OCI-LY1 (cell line): ENCODE measurements at regions not wholly inside any gene's neighbourhood (a gene's known extent, or its start where the extent isn't known, plus 50 kb on each side); places are given as distances from the start of the nearest gene placed in this dataset.

Experiments used
- H2AFZ ChIP-seq: fragments of 200-600 bp; sonication (generic), shearing (Covaris generic); 2 replicates; pipeline ENCODE4 v1.6.0; 2014; ENCODE audit warnings: antibody characterized with exemption, mild to moderate bottlenecking, low read length
- H3F3A ChIP-seq: fragments of 200-600 bp; sonication (generic), shearing (Covaris generic); 2 replicates; pipeline ENCODE4 v1.6.0; 2014; ENCODE audit warnings: mild to moderate bottlenecking, antibody characterized with exemption, low read length, moderate library complexity; ENCODE audit not compliant: insufficient read depth
- H3K27ac ChIP-seq: fragments of 200-600 bp; sonication (generic); 2 replicates; pipeline ENCODE4 v1.5.1; 2014; ENCODE audit warnings: low read length, mixed run types, mild to moderate bottlenecking, low read depth; ENCODE audit not compliant: poor library complexity, severe bottlenecking
- H3K27me3 ChIP-seq: fragments of 200-600 bp; sonication (generic); 2 replicates; pipeline ENCODE4 v1.6.0; 2014; ENCODE audit warnings: antibody characterized with exemption, mild to moderate bottlenecking, low read length, moderate library complexity; ENCODE audit not compliant: insufficient read depth
- H3K36me3 ChIP-seq: fragments of 200-600 bp; sonication (generic); 2 replicates; pipeline ENCODE4 v1.6.1; 2014; ENCODE audit warnings: mild to moderate bottlenecking, antibody characterized with exemption, low read length, moderate library complexity, mixed read lengths; ENCODE audit not compliant: insufficient read depth
- H3K4me1 ChIP-seq: fragments of 200-600 bp; sonication (generic); 2 replicates; pipeline ENCODE4 v1.5.1; 2014; ENCODE audit warnings: mild to moderate bottlenecking, low read length, moderate library complexity; ENCODE audit not compliant: insufficient read depth, severe bottlenecking
- H3K4me2 ChIP-seq: fragments of 200-600 bp; sonication (generic), shearing (Covaris generic); 2 replicates; pipeline ENCODE4 v1.6.1; 2014; ENCODE audit warnings: low read length
- H3K4me3 ChIP-seq: fragments of 200-600 bp; sonication (generic); 2 replicates; pipeline ENCODE4 v1.5.1; 2014; ENCODE audit warnings: low read length, low read depth, mild to moderate bottlenecking, mixed read lengths; ENCODE audit not compliant: poor library complexity, severe bottlenecking
- H3K79me2 ChIP-seq: fragments of 200-600 bp; shearing (Covaris generic); 2 replicates; pipeline ENCODE4 v1.6.1; 2016; ENCODE audit warnings: mixed run types, low read length, mixed read lengths; ENCODE audit not compliant: insufficient read depth
- H3K9ac ChIP-seq: fragments of 200-600 bp; sonication (generic), shearing (Covaris generic); 2 replicates; pipeline ENCODE4 v1.6.1; 2014; ENCODE audit warnings: mild to moderate bottlenecking, low read length, mixed read lengths
- H3K9me2 ChIP-seq: fragments of 200-600 bp; sonication (generic), shearing (Covaris generic); 2 replicates; pipeline ENCODE4 v1.6.1; 2014; ENCODE audit warnings: low read depth, mild to moderate bottlenecking, low read length, mixed read lengths
- H3K9me3 ChIP-seq: fragments of 200-600 bp; shearing (Covaris generic); 2 replicates; pipeline ENCODE4 v1.6.1; 2014; ENCODE audit warnings: low read length, mixed read lengths
- H4K20me1 ChIP-seq: fragments of 200-600 bp; sonication (generic), shearing (Covaris generic); 2 replicates; pipeline ENCODE4 v1.6.0; 2016; ENCODE audit warnings: mild to moderate bottlenecking, low read length; ENCODE audit not compliant: insufficient read depth
- EZH2 ChIP-seq: fragments of 200-600 bp; sonication (generic), shearing (Covaris generic); IDR thresholded peaks from 2 replicates; pipeline ENCODE4 v1.8.0; 2017; ENCODE audit warnings: borderline replicate concordance, mixed run types, mild to moderate bottlenecking, antibody characterized with exemption, low read length, moderate library complexity, mixed read lengths
- TF ChIP-seq, protein P1 (sequence below): fragments of 200-600 bp; sonication (generic), shearing (Covaris generic); IDR thresholded peaks from 2 replicates; pipeline ENCODE4 v1.5.1; 2017; ENCODE audit warnings: mild to moderate bottlenecking, antibody characterized with exemption, low read length, moderate library complexity, mixed read lengths

GRCh38 chr6:97813889-97814567 is 531.0 kb upstream of the MMS22L start:
- Histone ChIP-seq H3F3A (no peaks in the 10 kb centered on the region), H3K4me3 (no peak overlapping the region), H3K27ac (no peak overlapping the region), H3K27me3 (no peaks in the 10 kb centered on the region), H3K9me2 (no peaks in the 10 kb centered on the region), H3K9me3 (no peaks in the 10 kb centered on the region), H4K20me1 (no peaks in the 10 kb centered on the region), H2AFZ (no peak overlapping the region), H3K36me3 (no peaks in the 10 kb centered on the region), H3K4me1 (no peaks in the 10 kb centered on the region), H3K4me2 (no peak overlapping the region), H3K79me2 (no peaks in the 10 kb centered on the region), H3K9ac (no peak overlapping the region)
- no peak for TF ChIP-seq EZH2
- TF ChIP-seq, protein P1, sequence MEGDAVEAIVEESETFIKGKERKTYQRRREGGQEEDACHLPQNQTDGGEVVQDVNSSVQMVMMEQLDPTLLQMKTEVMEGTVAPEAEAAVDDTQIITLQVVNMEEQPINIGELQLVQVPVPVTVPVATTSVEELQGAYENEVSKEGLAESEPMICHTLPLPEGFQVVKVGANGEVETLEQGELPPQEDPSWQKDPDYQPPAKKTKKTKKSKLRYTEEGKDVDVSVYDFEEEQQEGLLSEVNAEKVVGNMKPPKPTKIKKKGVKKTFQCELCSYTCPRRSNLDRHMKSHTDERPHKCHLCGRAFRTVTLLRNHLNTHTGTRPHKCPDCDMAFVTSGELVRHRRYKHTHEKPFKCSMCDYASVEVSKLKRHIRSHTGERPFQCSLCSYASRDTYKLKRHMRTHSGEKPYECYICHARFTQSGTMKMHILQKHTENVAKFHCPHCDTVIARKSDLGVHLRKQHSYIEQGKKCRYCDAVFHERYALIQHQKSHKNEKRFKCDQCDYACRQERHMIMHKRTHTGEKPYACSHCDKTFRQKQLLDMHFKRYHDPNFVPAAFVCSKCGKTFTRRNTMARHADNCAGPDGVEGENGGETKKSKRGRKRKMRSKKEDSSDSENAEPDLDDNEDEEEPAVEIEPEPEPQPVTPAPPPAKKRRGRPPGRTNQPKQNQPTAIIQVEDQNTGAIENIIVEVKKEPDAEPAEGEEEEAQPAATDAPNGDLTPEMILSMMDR = no peak

GRCh38 chr6:97815301-97815812 is 532.3 kb upstream of the MMS22L start:
- no peak overlapping the region for H2AFZ ChIP-seq

DNA sequence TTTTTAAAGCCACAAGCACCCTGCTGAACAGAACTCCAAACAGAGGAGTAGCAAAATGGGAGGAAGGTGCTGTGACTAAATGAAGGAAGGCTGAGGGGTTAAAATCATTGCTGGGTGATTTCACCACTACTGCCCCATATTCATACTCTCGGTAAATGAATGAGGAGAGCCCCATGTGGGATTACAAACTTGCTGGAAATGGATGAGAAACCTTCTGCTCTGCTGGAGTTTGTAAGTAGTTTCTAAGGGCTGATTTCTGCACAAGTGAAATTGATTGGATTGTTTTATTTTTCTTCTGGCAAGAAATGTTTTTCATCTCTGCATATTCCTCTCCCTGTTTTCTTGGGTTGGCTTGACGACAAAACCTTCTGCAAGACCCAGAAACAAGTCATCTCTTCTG is 533.5 kb upstream of the MMS22L start:
- Histone ChIP-seq H3K4me1 (no peaks in the 10 kb centered on the region), H3K36me3 (no peaks in the 10 kb centered on the region), H2AFZ (no peak overlapping the region), H4K20me1 (no peaks in the 10 kb centered on the region), H3K27me3 (no peaks in the 10 kb centered on the region), H3F3A (no peaks in the 10 kb centered on the region), H3K4me3 (no peak overlapping the region), H3K9me2 (no peaks in the 10 kb centered on the region), H3K4me2 (no peak overlapping the region), H3K9me3 (no peaks in the 10 kb centered on the region), H3K9ac (no peak overlapping the region), H3K79me2 (no peaks in the 10 kb centered on the region), H3K27ac (no peak overlapping the region)
- no peak for TF ChIP-seq EZH2
- TF ChIP-seq, protein P1 = no peak

More at GRCh38 chr6:97815301-97815812, 532.3 kb upstream of the MMS22L start:
- Histone ChIP-seq H3K4me3 (no peak overlapping the region), H3K4me1 (no peaks in the 10 kb centered on the region), H3K27me3 (no peaks in the 10 kb centered on the region), H3F3A (no peaks in the 10 kb centered on the region), H3K27ac (no peak overlapping the region), H3K9me2 (no peaks in the 10 kb centered on the region), H3K4me2 (no peak overlapping the region), H4K20me1 (no peaks in the 10 kb centered on the region), H3K9ac (no peak overlapping the region), H3K79me2 (no peaks in the 10 kb centered on the region), H3K9me3 (no peaks in the 10 kb centered on the region), H3K36me3 (no peaks in the 10 kb centered on the region)
- TF ChIP-seq EZH2 = no peak
- TF ChIP-seq, protein P1 = no peak
